ENCODE measurements at regions not wholly inside any gene's neighbourhood (a gene's known extent, or its start where the extent isn't known, plus 50 kb on each side); places are given as distances from the start of the nearest gene placed in this dataset.

GRCh38 chr1:194600716-194601115 is 1414.3 kb upstream of the B3GALT2 start:
- no peak for TF ChIP-seq CTCF (IDR thresholded peaks at IDR 0.05)
- TF ChIP-seq POLR2A (IDR thresholded peaks at IDR 0.05): no peak
